GM23248 (cell line): ENCODE measurements at regions not wholly inside any gene's neighbourhood (a gene's known extent, or its start where the extent isn't known, plus 50 kb on each side); places are given as distances from the start of the nearest gene placed in this dataset.
"Not testable (repeated sequence)": the region's sequence is repeated elsewhere in the genome, so short reads cannot be mapped to it uniquely, and the experiment has no call there.

Experiments used
- DNase-seq: peaks from one replicate; pipeline ENCODE4 v3.0.0-alpha.2; 2015
- H2AFZ ChIP-seq: fragments of 200-600 bp; sonication (generic); 2 replicates; pipeline ENCODE4 v1.6.1; 2016; ENCODE audit warnings: antibody characterized with exemption
- H3F3A ChIP-seq: fragments of 200-600 bp; sonication (generic); 2 replicates; pipeline ENCODE4 v1.6.1; 2016; ENCODE audit warnings: mild to moderate bottlenecking, antibody characterized with exemption, mixed run types; ENCODE audit not compliant: insufficient read depth
- H3K27ac ChIP-seq: fragments of 200-600 bp; sonication (generic); 2 replicates; pipeline ENCODE4 v1.5.1; 2016; ENCODE audit warnings: mild to moderate bottlenecking
- H3K27me3 ChIP-seq: fragments of 200-600 bp; sonication (generic); replicated peaks from 2 replicates; pipeline ENCODE4 v1.6.1; 2016; ENCODE audit warnings: mild to moderate bottlenecking; ENCODE audit not compliant: insufficient read depth
- H3K36me3 ChIP-seq: fragments of 200-600 bp; sonication (generic); 2 replicates; pipeline ENCODE4 v1.6.1; 2016; ENCODE audit warnings: low read depth, mild to moderate bottlenecking
- H3K4me1 ChIP-seq: fragments of 200-600 bp; sonication (generic); 2 replicates; pipeline ENCODE4 v1.6.1; 2016; ENCODE audit warnings: mild to moderate bottlenecking; ENCODE audit not compliant: insufficient read depth
- H3K4me2 ChIP-seq: fragments of 200-600 bp; sonication (generic); one replicate; pipeline ENCODE4 v1.6.1; 2016; ENCODE audit warnings: mild to moderate bottlenecking; ENCODE audit not compliant: unreplicated experiment
- H3K4me3 ChIP-seq: fragments of 200-600 bp; sonication (generic); 2 replicates; pipeline ENCODE4 v1.5.1; 2016; ENCODE audit warnings: mild to moderate bottlenecking
- H3K79me2 ChIP-seq: fragments of 200-600 bp; sonication (generic); 2 replicates; pipeline ENCODE4 v1.6.1; 2016; ENCODE audit warnings: mild to moderate bottlenecking; ENCODE audit not compliant: insufficient read depth
- H3K9ac ChIP-seq: fragments of 200-600 bp; sonication (generic); 2 replicates; pipeline ENCODE4 v1.6.1; 2016; ENCODE audit warnings: mild to moderate bottlenecking
- H3K9me2 ChIP-seq: fragments of 200-600 bp; sonication (generic); 2 replicates; pipeline ENCODE4 v1.6.1; 2016; ENCODE audit warnings: mixed run types, mild to moderate bottlenecking, moderate library complexity; ENCODE audit not compliant: insufficient read depth
- H3K9me3 ChIP-seq: fragments of 200-600 bp; sonication (generic); one replicate; pipeline ENCODE4 v1.6.1; 2017; ENCODE audit warnings: low read depth
- H4K20me1 ChIP-seq: fragments of 200-600 bp; sonication (generic); 2 replicates; pipeline ENCODE4 v1.6.0; 2016; ENCODE audit not compliant: insufficient read depth
- EZH2 ChIP-seq: fragments of 200-600 bp; sonication (generic); IDR thresholded peaks from 2 replicates; pipeline ENCODE4 v1.6.1; 2018; ENCODE audit warnings: antibody characterized with exemption, mild to moderate bottlenecking; ENCODE audit not compliant: insufficient read depth, poor library complexity, severe bottlenecking
- EZH2phosphoT487 ChIP-seq: fragments of 200-600 bp; sonication (generic); IDR thresholded peaks from 2 replicates; pipeline ENCODE4 v1.6.1; 2018; ENCODE audit warnings: antibody characterized with exemption, moderate library complexity, mild to moderate bottlenecking, low read depth; ENCODE audit not compliant: insufficient read depth
- WGBS, 2 experiments: methylation state at CpG; one replicate each; pipeline ENCODE4 v1.1.6; 2015 to 2017; ENCODE audit warnings: low lambda C conversion rate in 2 of 2, low coverage in 1 of 2; ENCODE audit errors: missing lambda C conversion rate in 2 of 2; 5-methylcytosine and 5-hydroxymethylcytosine counted together
- in situ Hi-C: fragments of 300-500 bp; cut with MboI; formaldehyde crosslinking; loops from 2 replicates; pipeline ENCODE4 v1.15.0; 2020

- Histone ChIP-seq H3K79me2 (no peaks in the 10 kb centered on the region), H3K4me3 (no peak overlapping the region), H2AFZ (no peak overlapping the region), H3K4me1 (no peaks in the 10 kb centered on the region), H3K4me2 (no peak overlapping the region), H3K9me2 (no peaks in the 10 kb centered on the region), H3K36me3 (no peaks in the 10 kb centered on the region), H3K27ac (no peak overlapping the region), H3F3A (no peaks in the 10 kb centered on the region), H3K9me3 (no peaks in the 10 kb centered on the region), H3K27me3 (no peaks in the 10 kb centered on the region), H4K20me1 (no peaks in the 10 kb centered on the region), H3K9ac (no peak overlapping the region)
- in situ Hi-C loops, result no loop called here
- TF ChIP-seq EZH2, result no peak
- DNase-seq, result no peak
- 67 to 68% methylated on average over 6 of the region's 6 CpGs for whole genome bisulfite sequencing, 2 experiments
These were observed 138.1 kb upstream of the GRAMD2B start for GRCh38 chr5:126284977-126285696.

GRCh38 chr5:126296121-126296520 is 127.1 kb upstream of the GRAMD2B start:
- H3K9ac ChIP-seq, H3K36me3 ChIP-seq, H3K4me3 ChIP-seq, H3K27ac ChIP-seq, H3K4me1 ChIP-seq, H3K9me3 ChIP-seq, H3F3A ChIP-seq, H3K79me2 ChIP-seq, H3K9me2 ChIP-seq, DNase-seq, H3K4me2 ChIP-seq, H3K27me3 ChIP-seq, in situ Hi-C loops, H4K20me1 ChIP-seq, H2AFZ ChIP-seq: not testable (repeated sequence)
- WGBS, 2 experiments, result 29 to 61% methylated on average over 1 to 2 of the region's 3 CpGs

- Histone ChIP-seq H3K9ac (no peak overlapping the region), H2AFZ (no peak overlapping the region), H3K27ac (no peak overlapping the region), H3K4me2 (no peak overlapping the region), H3K36me3 (no peaks in the 10 kb centered on the region), H3K4me3 (no peak overlapping the region), H3K9me3 (no peaks in the 10 kb centered on the region), H3K27me3 (no peaks in the 10 kb centered on the region), H3K4me1 (no peaks in the 10 kb centered on the region), H3K79me2 (no peaks in the 10 kb centered on the region), H4K20me1 (no peaks in the 10 kb centered on the region), H3K9me2 (no peaks in the 10 kb centered on the region), H3F3A (no peaks in the 10 kb centered on the region)
- TF ChIP-seq EZH2phosphoT487, result no peak
- TF ChIP-seq EZH2, result no peak
- 51 to 64% methylated on average over 3 of the region's 3 CpGs for WGBS, 2 experiments
- in situ Hi-C loops, result no loop called here
- DNase-seq, result no peak
These were observed 122.9 kb upstream of the GRAMD2B start for GRCh38 chr5:126300293-126300692.

GRCh38 chr5:126301056-126301455 is 122.2 kb upstream of the GRAMD2B start:
- no peaks in the 10 kb centered on the region for H3K27me3 ChIP-seq
- no peaks in the 10 kb centered on the region for H3K9me3 ChIP-seq
- TF ChIP-seq EZH2phosphoT487 (no peak), EZH2 (no peak)
- in situ Hi-C loops, result no loop called here
- H3K4me3 ChIP-seq, result no peak overlapping the region
- no peaks in the 10 kb centered on the region for H3K9me2 ChIP-seq
- no peaks in the 10 kb centered on the region for H3F3A ChIP-seq
- no peaks in the 10 kb centered on the region for H4K20me1 ChIP-seq
- no peak overlapping the region for H3K4me2 ChIP-seq
- DNase-seq, result no peak
- H2AFZ ChIP-seq, result no peak overlapping the region
- no peaks in the 10 kb centered on the region for H3K79me2 ChIP-seq
- WGBS, 2 experiments, result 32 to 38% methylated on average over 3 of the region's 3 CpGs
- H3K9ac ChIP-seq, result no peak overlapping the region
- no peaks in the 10 kb centered on the region for H3K4me1 ChIP-seq
- H3K36me3 ChIP-seq, result no peaks in the 10 kb centered on the region
- no peak overlapping the region for H3K27ac ChIP-seq

GRCh38 chr5:126309860-126310259 is 113.3 kb upstream of the GRAMD2B start:
- Histone ChIP-seq H3K27ac (no peak overlapping the region), H3K9me3 (no peaks in the 10 kb centered on the region), H3K36me3 (no peaks in the 10 kb centered on the region), H2AFZ (no peak overlapping the region), H4K20me1 (no peaks in the 10 kb centered on the region), H3K27me3 (peaks cover 10% of the 10 kb centered on the region; the same call in 1 of the 2 replicates), H3K9ac (no peak overlapping the region), H3K4me3 (no peak overlapping the region), H3K79me2 (no peaks in the 10 kb centered on the region), H3F3A (no peaks in the 10 kb centered on the region), H3K4me2 (no peak overlapping the region), H3K4me1 (no peaks in the 10 kb centered on the region), H3K9me2 (no peaks in the 10 kb centered on the region)
- no peak for DNase-seq
- in situ Hi-C loops, result no loop called here
- TF ChIP-seq EZH2phosphoT487 (no peak), EZH2 (no peak)
